ENCODE measurements at regions not wholly inside any gene's neighbourhood (a gene's known extent, or its start where the extent isn't known, plus 50 kb on each side); places are given as distances from the start of the nearest gene placed in this dataset.

- no peak for TF ChIP-seq CTCF (IDR thresholded peaks at IDR 0.05; ENCODE audit: low read depth, low read length, poor library complexity, severe bottlenecking)
- TF ChIP-seq EZH2phosphoT487 (IDR thresholded peaks at IDR 0.05; ENCODE audit: borderline replicate concordance, low read length), result no peak
These were observed 1111.5 kb upstream of the ATXN8OS start for GRCh38 chr13:68995972-68996667.

Data from DOHH2 (cell line).